ENCODE measurements at regions not wholly inside any gene's neighbourhood (a gene's known extent, or its start where the extent isn't known, plus 50 kb on each side); places are given as distances from the start of the nearest gene placed in this dataset.

GRCh38 chr2:180564051-180564450, 416.4 kb upstream of the UBE2E3 start:
- Histone ChIP-seq H3K27ac (ENCODE audit: low read depth, low read length) (no peak overlapping the region), H3K9ac (ENCODE audit: low read length) (no peak overlapping the region), H3K9me2 (ENCODE audit: insufficient read depth) (no peaks in the 10 kb centered on the region), H3K36me3 (ENCODE audit: control insufficient read depth in 1 of 2, insufficient read depth in 2 of 2, low read length in 2 of 2) (no peaks in the 10 kb centered on the region), H3K79me2 (ENCODE audit: insufficient read depth, low read length) (no peaks in the 10 kb centered on the region), H2AFZ (ENCODE audit: low read depth, low read length, poor library complexity, severe bottlenecking) (no peak overlapping the region), H3K9me3 (ENCODE audit: control insufficient read depth in 1 of 2, insufficient read depth in 1 of 2, low read depth in 1 of 2, low read length in 2 of 2) (no peaks in the 10 kb centered on the region), H3K4me1 (ENCODE audit: control insufficient read depth in 1 of 2, insufficient read depth in 2 of 2, low read length in 2 of 2) (no peaks in the 10 kb centered on the region), H4K20me1 (ENCODE audit: insufficient read depth) (no peaks in the 10 kb centered on the region), H3K27me3 (ENCODE audit: insufficient read depth, low read length) (no peaks in the 10 kb centered on the region), H3K4me2 (ENCODE audit: low read length) (no peak overlapping the region), H3K4me3 (replicated peaks in 1 of 2; ENCODE audit: low read depth in 1 of 2, low read length in 2 of 2) (no peak overlapping the region)
- CTCF ChIA-PET: no interaction called here
- intact Hi-C loops (cut with micrococcal nuclease): no loop called here
- RAD21 ChIA-PET (ENCODE audit: low non-redundant PET in 1 of 2, low total read pairs in 2 of 2, uncharacterized antibody in 2 of 2, unreplicated experiment in 2 of 2): no interaction called here
- BruUV-seq (replicated peaks): no TSS peak
- no peak for DNase-seq (ENCODE audit: low read depth, low spot score)
- no peak for TF ChIP-seq FOSL1 (IDR thresholded peaks at IDR 0.05; ENCODE audit: low read depth)
- TF ChIP-seq EZH2phosphoT487 (IDR thresholded peaks at IDR 0.05; ENCODE audit: borderline replicate concordance): no peak
- no peak for TF ChIP-seq SIN3A (IDR thresholded peaks at IDR 0.05; ENCODE audit: low read depth)
- no peak for TF ChIP-seq ZNF274 (IDR thresholded peaks at IDR 0.05; ENCODE audit: low read depth, low read length)
- TF ChIP-seq REST (IDR thresholded peaks at IDR 0.05; ENCODE audit: low read depth): no peak
- no peak for ATAC-seq
- POLR2A ChIA-PET: no interaction called here

GRCh38 chr2:180562378-180562777, 418.0 kb upstream of the UBE2E3 start:
- intact Hi-C loops (cut with micrococcal nuclease): no loop called here
- no peaks in the 10 kb centered on the region for H3K9me3 ChIP-seq (ENCODE audit: control insufficient read depth in 1 of 2, insufficient read depth in 1 of 2, low read depth in 1 of 2, low read length in 2 of 2)
- ATAC-seq (no peak), DNase-seq (ENCODE audit: low read depth, low spot score) (no peak)
- H2AFZ ChIP-seq (ENCODE audit: low read depth, low read length, poor library complexity, severe bottlenecking): no peak overlapping the region
- no peak overlapping the region for H3K4me3 ChIP-seq (replicated peaks in 1 of 2; ENCODE audit: low read depth in 1 of 2, low read length in 2 of 2)
- no peaks in the 10 kb centered on the region for H3K79me2 ChIP-seq (ENCODE audit: insufficient read depth, low read length)
- H4K20me1 ChIP-seq (ENCODE audit: insufficient read depth): no peaks in the 10 kb centered on the region
- BruUV-seq (replicated peaks): no TSS peak
- POLR2A ChIA-PET: no interaction called here
- CTCF ChIA-PET: no interaction called here
- no peaks in the 10 kb centered on the region for H3K27me3 ChIP-seq (ENCODE audit: insufficient read depth, low read length)
- H3K36me3 ChIP-seq (ENCODE audit: control insufficient read depth in 1 of 2, insufficient read depth in 2 of 2, low read length in 2 of 2): no peaks in the 10 kb centered on the region
- no peaks in the 10 kb centered on the region for H3K4me1 ChIP-seq (ENCODE audit: control insufficient read depth in 1 of 2, insufficient read depth in 2 of 2, low read length in 2 of 2)
- no peak overlapping the region for H3K9ac ChIP-seq (ENCODE audit: low read length)
- H3K9me2 ChIP-seq (ENCODE audit: insufficient read depth): no peaks in the 10 kb centered on the region
- H3K4me2 ChIP-seq (ENCODE audit: low read length): no peak overlapping the region
- H3K27ac ChIP-seq (ENCODE audit: low read depth, low read length): no peak overlapping the region
- RAD21 ChIA-PET (ENCODE audit: low non-redundant PET in 1 of 2, low total read pairs in 2 of 2, uncharacterized antibody in 2 of 2, unreplicated experiment in 2 of 2): no interaction called here
- no peak for TF ChIP-seq RAD21 (IDR thresholded peaks at IDR 0.05; ENCODE audit: low read depth)
- TF ChIP-seq EGR1 (IDR thresholded peaks at IDR 0.05; ENCODE audit: low read depth): no peak
- TF ChIP-seq FOSL1 (IDR thresholded peaks at IDR 0.05; ENCODE audit: low read depth): no peak
- TF ChIP-seq CEBPB (IDR thresholded peaks at IDR 0.05; ENCODE audit: low read depth): no peak
- TF ChIP-seq MAX (IDR thresholded peaks at IDR 0.05): no peak
- TF ChIP-seq SIN3A (IDR thresholded peaks at IDR 0.05; ENCODE audit: low read depth): no peak
- no peak for TF ChIP-seq TCF7L2 (IDR thresholded peaks at IDR 0.05; ENCODE audit: borderline replicate concordance, extremely low read depth, insufficient read depth, insufficient read length)
- TF ChIP-seq ZFX (IDR thresholded peaks at IDR 0.05): no peak
- TF ChIP-seq SP1 (IDR thresholded peaks at IDR 0.05; ENCODE audit: low read depth): no peak
- no peak for TF ChIP-seq REST (IDR thresholded peaks at IDR 0.05; ENCODE audit: low read depth)
- TF ChIP-seq YY1 (IDR thresholded peaks at IDR 0.05; ENCODE audit: extremely low read depth, insufficient replicate concordance, low read depth, low read length): no peak
- no peak for TF ChIP-seq EZH2 (IDR thresholded peaks at IDR 0.05)
- no peak for TF ChIP-seq POLR2AphosphoS5 (IDR thresholded peaks at IDR 0.05; ENCODE audit: low read depth, low read length)
- no peak for TF ChIP-seq JUND (IDR thresholded peaks at IDR 0.05)
